ENCODE measurements at regions not wholly inside any gene's neighbourhood (a gene's known extent, or its start where the extent isn't known, plus 50 kb on each side); places are given as distances from the start of the nearest gene placed in this dataset.

GRCh38 chr22:49157529-49158339 lies 669.9 kb downstream of the BRD1 start:
- DNase-seq = no peak

- DNase-seq = no peak
Measured at GRCh38 chr22:49156662-49157285, 670.9 kb downstream of the BRD1 start.

DNA sequence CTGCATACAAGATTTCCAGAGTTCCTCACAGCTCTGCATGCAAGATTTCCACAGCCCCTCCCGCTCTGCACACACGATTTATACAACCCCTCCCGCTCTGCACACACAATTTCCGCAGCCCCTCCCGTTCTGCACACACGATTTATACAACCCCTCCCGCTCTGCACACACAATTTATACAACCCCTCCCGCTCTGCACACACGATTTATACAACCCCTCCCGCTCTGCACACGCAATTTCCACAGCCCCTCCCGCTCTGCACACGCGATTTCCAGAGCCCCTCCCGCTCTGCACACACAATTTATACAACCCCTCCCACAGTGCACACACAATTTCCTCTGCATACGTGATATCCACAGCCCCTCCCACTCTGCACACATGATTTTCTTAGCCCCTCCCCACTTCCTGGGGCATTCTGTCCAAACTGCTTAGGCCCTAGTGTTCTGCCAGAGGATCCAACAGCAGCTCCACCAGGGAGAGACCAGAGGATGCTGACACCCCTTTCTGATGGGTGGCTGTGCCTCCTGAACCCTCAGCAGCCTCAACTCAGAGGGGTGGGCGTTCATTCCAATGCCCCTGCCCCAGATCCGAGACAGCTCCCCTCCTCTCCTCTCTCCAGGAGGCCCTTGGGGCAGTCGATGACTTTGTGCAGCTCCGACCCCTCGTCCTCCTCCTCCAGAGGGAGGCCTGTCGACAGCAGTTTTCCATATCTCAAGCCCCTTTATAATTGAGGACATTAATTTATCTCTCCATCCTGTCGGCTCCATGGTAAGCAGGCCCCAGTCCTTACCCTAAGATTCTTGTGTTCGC lies 671.7 kb downstream of the BRD1 start:
- DNase-seq = no peak

- no peak for DNase-seq
Measured at GRCh38 chr22:49155039-49155769, 672.5 kb downstream of the BRD1 start.

DNA sequence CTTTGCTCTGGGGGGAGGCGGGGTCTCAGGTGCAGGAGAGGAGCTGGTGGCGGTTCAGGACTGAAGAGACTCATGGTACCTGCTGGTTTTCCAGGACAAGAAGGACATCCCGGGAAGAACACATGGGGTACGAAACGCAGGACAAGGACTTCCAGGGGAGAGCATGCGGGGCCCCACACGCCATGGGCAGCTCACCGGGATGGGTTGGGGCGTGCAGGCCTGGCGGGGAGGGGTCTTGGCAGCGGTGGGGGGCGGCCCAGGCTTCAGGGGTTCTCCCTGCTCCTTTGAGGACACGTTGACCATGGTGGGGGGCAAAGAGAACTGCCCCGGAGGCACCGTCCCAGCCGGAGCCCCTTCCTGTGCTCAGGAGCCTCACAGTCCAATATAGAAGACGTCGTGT lies 673.2 kb downstream of the BRD1 start:
- DNase-seq = no peak

- no peak for DNase-seq
Measured at GRCh38 chr22:49153921-49154320, 673.8 kb downstream of the BRD1 start.

- DNase-seq = no peak
Measured at GRCh38 chr22:49152939-49153770, 674.5 kb downstream of the BRD1 start.

DNA sequence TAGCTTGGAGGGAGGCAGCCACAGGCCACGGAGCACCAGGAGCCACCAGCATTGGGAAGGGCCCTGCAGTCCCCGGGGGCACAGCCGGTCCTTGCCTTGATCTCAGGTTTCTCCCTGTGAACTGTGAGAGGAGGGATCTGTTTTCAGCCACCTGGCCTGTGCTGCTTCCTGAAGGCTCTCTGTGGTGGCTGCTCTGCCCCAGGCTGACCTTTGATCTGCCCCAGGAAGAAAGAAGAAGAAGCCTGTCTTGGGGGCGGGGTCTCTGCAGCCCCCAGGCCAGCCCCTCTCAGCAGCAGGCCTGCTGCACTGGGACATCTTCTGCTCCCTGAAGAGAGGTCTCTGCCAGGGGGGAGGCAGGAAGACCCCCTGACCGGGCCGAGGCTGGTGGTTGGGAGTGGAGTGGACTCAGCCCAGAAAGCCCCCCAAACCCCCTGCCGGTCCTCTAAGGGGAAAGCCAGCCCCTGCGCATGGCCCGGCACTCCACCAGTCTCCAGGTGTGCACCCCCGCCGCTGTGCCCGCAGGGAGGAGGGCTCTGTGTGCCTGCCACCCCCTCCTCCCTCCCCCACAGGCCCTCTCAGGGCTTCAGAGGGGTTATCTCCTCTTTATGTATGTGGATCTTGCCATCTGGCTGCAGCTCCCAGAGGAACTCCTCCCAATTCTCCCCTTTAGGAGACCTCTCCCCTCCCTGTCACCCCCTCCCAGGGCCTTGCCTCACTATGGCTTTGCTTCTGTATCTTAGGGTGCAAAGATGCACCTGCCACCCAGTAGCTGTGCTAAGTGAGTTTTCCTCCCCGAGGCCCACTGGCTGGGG lies 675.3 kb downstream of the BRD1 start:
- no peak for DNase-seq

DNA sequence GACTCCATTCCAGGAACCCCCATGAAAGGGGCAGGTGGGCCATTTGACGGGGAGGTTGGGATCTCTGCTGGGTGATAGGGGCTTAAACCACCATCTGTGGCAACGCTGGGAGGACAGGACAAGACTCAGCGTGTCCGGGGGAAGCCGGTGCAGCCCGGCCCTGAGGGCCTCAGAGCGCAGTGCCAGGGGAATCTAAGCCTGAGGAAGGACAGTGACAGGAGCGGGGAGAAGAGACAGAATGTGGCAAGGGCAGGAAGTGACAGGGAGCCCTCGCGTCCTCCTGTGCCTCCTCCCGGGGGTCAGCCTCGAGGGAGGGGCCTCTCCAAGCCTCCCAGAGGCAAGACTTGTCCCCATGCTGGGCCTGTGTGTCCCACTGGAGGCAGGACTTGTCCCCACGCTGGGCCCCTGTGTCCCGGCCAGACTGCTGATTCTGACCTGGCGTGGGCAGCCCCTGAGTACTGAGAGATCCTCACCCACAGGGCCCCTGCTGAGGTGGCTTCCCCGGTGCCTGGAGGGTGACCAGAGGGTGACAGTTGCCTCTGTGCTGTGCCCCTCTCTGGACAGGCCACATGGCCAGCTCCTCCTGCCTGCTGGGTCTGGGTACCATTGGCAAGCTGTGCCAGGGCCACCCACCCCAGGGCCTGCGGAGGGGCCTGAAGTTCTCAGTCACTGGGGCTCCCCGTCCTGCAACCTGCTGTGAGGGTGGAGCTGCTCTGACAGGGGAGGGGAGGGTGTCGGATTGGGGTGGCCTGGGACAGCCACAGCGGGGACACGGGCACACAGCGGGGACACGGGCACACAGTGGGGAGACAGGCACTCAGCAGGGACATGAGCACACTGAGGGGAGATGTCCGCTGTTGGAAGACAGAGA lies 676.2 kb downstream of the BRD1 start:
- DNase-seq = no peak

DNA sequence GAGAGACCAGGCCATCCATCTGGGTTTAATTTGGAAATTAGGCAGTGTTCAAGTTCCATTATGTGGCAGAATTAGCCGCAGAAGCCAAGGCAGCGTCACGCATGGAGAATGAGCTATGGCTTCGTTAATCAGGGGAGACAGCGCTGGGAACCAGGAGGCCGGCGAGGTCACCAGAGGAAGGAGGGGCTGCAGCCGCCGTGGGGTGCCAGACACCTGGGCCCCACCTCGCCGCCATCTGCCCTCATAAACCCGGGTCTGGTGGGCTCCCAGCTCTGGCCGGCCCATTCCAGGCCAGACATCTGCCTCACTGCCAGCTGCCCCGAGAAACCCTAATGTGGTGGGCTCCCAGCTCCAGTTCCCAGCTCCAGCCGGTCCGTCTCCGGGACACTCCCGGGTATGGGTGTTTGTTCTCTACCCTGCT lies 676.9 kb downstream of the BRD1 start:
- DNase-seq = no peak

DNA sequence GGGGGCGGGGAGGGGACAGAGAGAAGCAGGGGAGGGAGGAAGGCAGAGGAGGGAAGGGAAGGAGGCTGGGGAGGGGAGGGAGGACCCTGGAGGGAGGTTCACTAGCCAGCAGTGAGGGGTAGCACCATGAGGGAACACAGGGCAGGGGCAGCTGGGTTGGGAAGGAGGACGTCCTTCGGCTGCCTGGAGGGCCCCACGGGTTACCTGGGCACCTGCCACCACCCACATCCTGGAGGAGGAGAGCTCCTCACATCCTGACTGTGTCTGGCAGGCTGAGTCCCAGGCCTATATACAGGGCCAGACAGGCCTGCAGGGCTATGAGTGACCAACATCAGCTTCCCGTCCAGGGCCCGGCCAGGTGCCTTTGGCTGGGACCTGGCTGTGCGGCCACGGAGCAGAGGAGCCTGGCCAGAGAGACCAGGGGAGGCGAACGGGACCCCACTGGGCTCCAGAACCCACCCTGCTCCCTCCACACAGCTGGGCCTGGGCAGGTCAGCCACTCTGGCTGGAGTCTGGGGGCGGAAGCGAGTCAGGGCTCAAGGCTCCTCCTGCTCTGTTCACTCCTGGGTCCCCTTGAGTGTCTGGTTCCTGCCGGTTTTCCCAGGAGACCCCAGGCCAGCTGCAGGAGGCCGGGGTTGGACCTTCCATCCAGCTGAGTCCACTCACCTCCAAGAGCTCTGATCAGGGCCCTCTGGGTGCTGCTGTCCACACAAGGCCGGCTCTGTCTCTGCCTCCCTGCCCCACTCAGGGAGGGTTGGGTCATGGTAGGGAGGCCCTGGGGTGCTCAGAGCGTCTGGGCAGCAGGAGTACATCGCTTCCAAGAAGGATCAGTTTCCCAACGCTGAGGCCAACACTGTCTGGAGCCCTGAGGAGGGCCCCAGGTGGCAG lies 677.7 kb downstream of the BRD1 start:
- DNase-seq = no peak

DNA sequence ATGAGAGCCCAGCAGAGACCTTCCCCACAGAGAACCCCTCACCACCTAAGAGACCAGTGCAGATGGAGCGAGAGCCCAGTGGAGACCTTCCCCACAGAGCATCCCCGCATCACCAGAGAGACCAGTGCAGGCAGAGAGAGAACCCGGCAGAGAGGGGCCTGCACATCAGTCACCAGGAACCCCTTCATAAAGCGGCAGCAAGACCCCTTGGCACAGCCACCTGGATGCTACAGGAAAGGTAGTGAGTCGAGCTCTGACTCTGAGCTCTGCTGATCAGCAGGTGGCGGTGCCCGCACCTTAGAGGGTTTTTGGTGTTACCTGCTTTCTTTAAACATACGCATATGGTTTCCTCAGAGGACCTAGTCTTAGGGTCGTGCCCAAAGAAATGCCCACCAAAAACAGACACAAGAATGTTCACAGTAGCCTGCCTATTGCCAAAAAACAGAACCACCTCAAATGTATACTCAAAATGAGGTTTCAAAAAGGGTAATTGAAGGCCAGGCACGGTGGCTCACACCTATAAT lies 678.7 kb downstream of the BRD1 start:
- no peak for DNase-seq

- DNase-seq = no peak
Measured at GRCh38 chr22:49147617-49148175, 680.0 kb downstream of the BRD1 start.

DNA sequence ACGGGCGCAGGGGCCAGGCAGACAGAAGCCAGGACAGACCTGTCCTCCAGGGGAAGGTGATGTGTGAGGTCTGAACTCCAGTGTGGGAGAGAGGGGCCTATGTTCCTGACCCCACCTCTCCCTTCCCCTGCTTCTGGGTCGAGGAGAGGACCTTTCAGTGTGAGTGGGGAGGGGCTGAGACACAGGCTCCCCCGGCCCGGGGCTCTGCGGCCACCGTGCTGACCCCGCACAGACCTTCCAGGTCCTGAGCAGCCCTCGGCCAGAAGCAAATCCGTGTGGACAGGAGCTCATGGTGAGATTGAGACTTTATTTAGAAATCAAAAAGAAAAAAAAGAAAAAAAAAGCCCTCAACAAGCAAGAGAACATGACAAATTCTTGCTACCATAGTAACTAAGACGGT lies 680.5 kb downstream of the BRD1 start:
- no peak for DNase-seq

GRCh38 chr22:49146511-49146910 lies 681.2 kb downstream of the BRD1 start:
- no peak for DNase-seq

DNA sequence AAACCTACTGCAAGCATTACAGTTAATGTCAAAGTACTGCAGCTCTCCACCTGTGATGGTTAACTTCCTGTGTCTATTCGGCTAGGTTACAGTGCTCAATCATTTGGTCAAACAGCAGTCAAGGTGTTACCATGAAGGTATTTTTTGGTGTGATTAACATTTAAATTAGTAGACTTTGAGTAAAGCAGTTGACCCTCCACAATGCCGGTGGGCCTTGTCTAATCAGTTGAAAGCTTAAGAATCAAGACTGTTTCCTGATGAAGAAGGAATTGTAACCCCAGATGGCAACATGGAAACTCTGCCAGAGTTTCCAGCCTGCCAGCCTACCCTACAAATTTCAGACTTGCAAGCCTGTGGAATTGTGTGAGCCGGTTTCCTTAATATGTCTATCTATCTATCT lies 683.9 kb downstream of the BRD1 start:
- no peak for DNase-seq

GRCh38 chr22:49142891-49143290 lies 684.8 kb downstream of the BRD1 start:
- no peak for DNase-seq

- DNase-seq = no peak
Measured at GRCh38 chr22:49142296-49142695, 685.4 kb downstream of the BRD1 start.

- no peak for DNase-seq
Measured at GRCh38 chr22:49141761-49142160, 685.9 kb downstream of the BRD1 start.
